IMR-90 (cell line): ENCODE measurements at regions not wholly inside any gene's neighbourhood (a gene's known extent, or its start where the extent isn't known, plus 50 kb on each side); places are given as distances from the start of the nearest gene placed in this dataset.

Experiments
- ATAC-seq: fragments of 200-7000 bp; cut with Tn5 transposase; 2 replicates; pipeline ENCODE4 v1.9.1; 2020; ENCODE audit warnings: low read depth, mild to moderate bottlenecking, moderate library complexity
- BruUV-seq: library from RNA; stranded (reverse); fragments of 400-500 nt; replicated peaks from 2 replicates; lab custom pipeline; 2021; lab: Mats Ljungman, UMichigan
- CTCF ChIA-PET: fragments of 300-600 bp; formaldehyde crosslinking; extraction: SDS; loops from one replicate; lab custom pipeline; 2021; ENCODE audit warnings: antibody characterized with exemption; lab: Yijun Ruan, JAX
- POLR2A ChIA-PET: fragments of 300-600 bp; sonication (Branson Sonifier 250); formaldehyde crosslinking; loops from one replicate; lab custom pipeline; 2022; ENCODE audit warnings: antibody characterized with exemption; ENCODE audit not compliant: unreplicated experiment; lab: Charles Lee
- DNase-seq: peaks from one replicate; pipeline ENCODE4 v3.0.0; 2013
- H2AFZ ChIP-seq: replicated peaks from 2 replicates; pipeline ENCODE3; 2013; ENCODE audit warnings: low read length, mild to moderate bottlenecking; ENCODE audit not compliant: poor library complexity
- H2AK5ac ChIP-seq: 2 replicates; pipeline ENCODE4 v1.6.1; 2013; ENCODE audit warnings: low read depth, low read length, inconsistent platforms
- H2AK9ac ChIP-seq: replicated peaks from 2 replicates; pipeline ENCODE3; 2013; ENCODE audit warnings: mild to moderate bottlenecking, low read depth, low read length, moderate library complexity; ENCODE audit not compliant: poor library complexity
- H2BK120ac ChIP-seq: 2 replicates; pipeline ENCODE4 v1.6.1; 2013; ENCODE audit warnings: low read depth, low read length, inconsistent platforms
- H2BK15ac ChIP-seq: 3 replicates; pipeline ENCODE4 v1.6.1; 2013; ENCODE audit warnings: low read depth, low read length, inconsistent platforms
- H2BK20ac ChIP-seq: 2 replicates; pipeline ENCODE4 v1.6.1; 2013; ENCODE audit warnings: low read depth, mild to moderate bottlenecking, inconsistent platforms, low read length, moderate library complexity
- H2BK5ac ChIP-seq: 2 replicates; pipeline ENCODE4 v1.6.1; 2013; ENCODE audit warnings: mild to moderate bottlenecking, low read depth, low read length, inconsistent platforms; ENCODE audit not compliant: poor library complexity, severe bottlenecking
- H3K14ac ChIP-seq: replicated peaks from 2 replicates; pipeline ENCODE4 v1.6.1; 2013; ENCODE audit warnings: low read depth, low read length, inconsistent platforms
- H3K18ac ChIP-seq: 2 replicates; pipeline ENCODE4 v1.6.1; 2013; ENCODE audit warnings: low read depth, low read length, control low read depth
- H3K23ac ChIP-seq: 2 replicates; pipeline ENCODE4 v1.6.1; 2013; ENCODE audit warnings: low read depth, low read length, inconsistent platforms
- H3K27ac ChIP-seq: 2 replicates; pipeline ENCODE4 v1.5.1; 2013; ENCODE audit warnings: mild to moderate bottlenecking, control low read depth, low read length; ENCODE audit not compliant: insufficient read depth
- H3K27me3 ChIP-seq: 2 replicates; pipeline ENCODE4 v1.6.1; 2013; ENCODE audit warnings: low read length; ENCODE audit not compliant: control insufficient read depth, insufficient read depth
- H3K36me3 ChIP-seq: 2 replicates; pipeline ENCODE4 v1.6.1; 2013; ENCODE audit warnings: low read length, mixed read lengths; ENCODE audit not compliant: control insufficient read depth, insufficient read depth
- H3K4ac ChIP-seq: 2 replicates; pipeline ENCODE4 v1.6.1; 2013; ENCODE audit warnings: low read depth, low read length, inconsistent platforms
- H3K4me1 ChIP-seq: 2 replicates; pipeline ENCODE4 v1.6.1; 2013; ENCODE audit warnings: low read length, mixed read lengths; ENCODE audit not compliant: control insufficient read depth, insufficient read depth
- H3K4me2 ChIP-seq: 2 replicates; pipeline ENCODE4 v1.6.1; 2013; ENCODE audit warnings: low read depth, mild to moderate bottlenecking, control low read depth, low read length, moderate library complexity
- H3K4me3 ChIP-seq: 2 replicates; pipeline ENCODE4 v1.5.1; 2013; ENCODE audit warnings: low read depth, mild to moderate bottlenecking, control low read depth, low read length, moderate library complexity; ENCODE audit not compliant: insufficient read depth
- H3K56ac ChIP-seq: 2 replicates; pipeline ENCODE4 v1.6.1; 2013; ENCODE audit warnings: low read length, inconsistent platforms; ENCODE audit not compliant: insufficient read depth; ENCODE audit errors: extremely low read depth
- H3K79me1 ChIP-seq, 2 experiments: 2 replicates each; pipeline ENCODE4 v1.6.1; 2013; ENCODE audit warnings: low read length in 2 of 2, inconsistent platforms in 1 of 2, low read depth in 1 of 2
- H3K9ac ChIP-seq: 2 replicates; pipeline ENCODE4 v1.6.1; 2013; ENCODE audit warnings: low read depth, low read length, control low read depth
- H3K9me1 ChIP-seq: 2 replicates; pipeline ENCODE4 v1.6.1; 2013; ENCODE audit warnings: low read length, inconsistent platforms; ENCODE audit not compliant: insufficient read depth
- H3K9me3 ChIP-seq: 2 replicates; pipeline ENCODE4 v1.6.1; 2013; ENCODE audit warnings: low read length; ENCODE audit not compliant: control insufficient read depth, insufficient read depth
- H4K20me1 ChIP-seq: 2 replicates; pipeline ENCODE4 v1.6.1; 2013; ENCODE audit warnings: low read length, inconsistent platforms; ENCODE audit not compliant: insufficient read depth
- H4K5ac ChIP-seq: 2 replicates; pipeline ENCODE4 v1.6.1; 2013; ENCODE audit warnings: mild to moderate bottlenecking, low read depth, low read length, control low read depth
- H4K8ac ChIP-seq, 2 experiments: 2 replicates each; pipeline ENCODE4 v1.6.1; 2013; ENCODE audit warnings: low read depth in 2 of 2, low read length in 2 of 2, control low read depth in 1 of 2, inconsistent platforms in 1 of 2
- H4K91ac ChIP-seq: 2 replicates; pipeline ENCODE4 v1.6.1; 2013; ENCODE audit warnings: low read depth, low read length, inconsistent platforms; ENCODE audit not compliant: insufficient read depth
- BHLHE40 ChIP-seq: fragments of 150-350 bp; IDR thresholded peaks from 2 replicates; pipeline ENCODE4 v1.6.1; 2016; ENCODE audit warnings: mild to moderate bottlenecking, low read depth, low read length
- CEBPB ChIP-seq: IDR thresholded peaks from 2 replicates; pipeline ENCODE4 v1.6.1; 2012; ENCODE audit warnings: low read depth, low read length, improper control_type of control experiment
- CTCF ChIP-seq: conservative IDR thresholded peaks from 2 replicates; pipeline ENCODE4 v1.5.1; 2012; ENCODE audit warnings: mild to moderate bottlenecking, low read depth, low read length, improper control_type of control experiment
- FOS ChIP-seq: fragments of 150-350 bp; IDR thresholded peaks from 2 replicates; pipeline ENCODE4 v1.6.1; 2016; ENCODE audit warnings: low read depth, low read length
- MAFK ChIP-seq: IDR thresholded peaks from 2 replicates; pipeline ENCODE4 v1.6.1; 2012; ENCODE audit warnings: low read depth, low read length, improper control_type of control experiment
- MXI1 ChIP-seq: IDR thresholded peaks from 2 replicates; pipeline ENCODE4 v1.6.1; 2012; ENCODE audit warnings: low read depth, mild to moderate bottlenecking, low read length, moderate library complexity, borderline replicate concordance
- NFE2L2 ChIP-seq: fragments of 150-350 bp; IDR thresholded peaks from 2 replicates; pipeline ENCODE4 v1.6.1; 2016; ENCODE audit warnings: low read depth, mild to moderate bottlenecking, low read length
- POLR2A ChIP-seq: IDR thresholded peaks from 2 replicates; pipeline ENCODE4 v1.6.1; 2012; ENCODE audit warnings: mild to moderate bottlenecking, low read depth, low read length
- RAD21 ChIP-seq: IDR thresholded peaks from 2 replicates; pipeline ENCODE4 v1.6.1; 2012; ENCODE audit warnings: low read length, improper control_type of control experiment
- RCOR1 ChIP-seq: IDR thresholded peaks from 2 replicates; pipeline ENCODE4 v1.6.1; 2012; ENCODE audit warnings: mild to moderate bottlenecking, low read length, improper control_type of control experiment; ENCODE audit not compliant: insufficient replicate concordance
- USF2 ChIP-seq: fragments of 150-350 bp; IDR thresholded peaks from 2 replicates; pipeline ENCODE4 v1.6.1; 2017; ENCODE audit warnings: mild to moderate bottlenecking, antibody characterized with exemption, low read length, low read depth
- dilution Hi-C: fragments of 300-500 bp; cut with HindIII; formaldehyde crosslinking; loops from one replicate; pipeline ENCODE4 v1.14.3; 2018; ENCODE audit warnings: low sequenced_read_pairs; ENCODE audit not compliant: unreplicated experiment
- in situ Hi-C: fragments of 300-500 bp; cut with MboI; formaldehyde crosslinking; loops from 3 replicates; pipeline ENCODE4 v1.14.3; 2019; ENCODE audit warnings: low sequenced_read_pairs, inconsistent platforms, mixed read lengths
- intact Hi-C: fragments of 100-400 bp; cut with micrococcal nuclease; formaldehyde crosslinking; loops from 2 replicates; pipeline ENCODE4 v1.10.0; 2022

GRCh38 chr2:146979746-146980145 is 865.1 kb upstream of the ACVR2A start:
- no peak overlapping the region for H2AFZ ChIP-seq
- H3K9ac ChIP-seq, result no peak overlapping the region
- H3K4ac ChIP-seq, result no peak overlapping the region
- H3K23ac ChIP-seq, result no peak overlapping the region
- H4K20me1 ChIP-seq, result no peaks in the 10 kb centered on the region
- no peak overlapping the region for H3K18ac ChIP-seq
- TF ChIP-seq CEBPB (no peak), FOS (no peak), POLR2A (no peak), MAFK (no peak), MXI1 (no peak), RCOR1 (no peak), NFE2L2 (no peak), USF2 (no peak), RAD21 (no peak), BHLHE40 (no peak), CTCF (no peak)
- no peak overlapping the region for H3K4me2 ChIP-seq
- no peak overlapping the region for H4K91ac ChIP-seq
- no peak overlapping the region for H3K56ac ChIP-seq
- no peak overlapping the region for H2BK20ac ChIP-seq
- BruUV-seq, result no TSS peak
- ChIA-PET POLR2A (no interaction called here), CTCF (interaction anchor here (0.7 kb wide), 1 partner anchor 13 kb away, joined by 3 read pairs; no protein-coding TSS in a partner anchor)
- DNase-seq, result no peak
- dilution Hi-C loops, result no loop called here
- H2BK120ac ChIP-seq, result no peak overlapping the region
- H2AK5ac ChIP-seq, result no peak overlapping the region
- H3K14ac ChIP-seq, result no peak overlapping the region
- intact Hi-C loops, result no loop called here
- H2BK5ac ChIP-seq, result no peak overlapping the region
- no peak overlapping the region for H3K27ac ChIP-seq
- H3K9me3 ChIP-seq, result no peaks in the 10 kb centered on the region
- no peak overlapping the region for H4K5ac ChIP-seq
- H4K8ac ChIP-seq, result no peak overlapping the region
- H3K27me3 ChIP-seq, result no peaks in the 10 kb centered on the region; the same call in 1 of the 2 replicates
- no peaks in the 10 kb centered on the region for H3K9me1 ChIP-seq
- H2BK15ac ChIP-seq, result no peak overlapping the region
- no peak for ATAC-seq
- no peak overlapping the region for H3K4me3 ChIP-seq
- in situ Hi-C loops, result no loop called here
- no peak overlapping the region for H2AK9ac ChIP-seq
- H3K79me1 ChIP-seq, result no peaks in the 10 kb centered on the region
- H3K4me1 ChIP-seq, result peaks cover 2% of the 10 kb centered on the region; the same call in 1 of the 2 replicates
- no peaks in the 10 kb centered on the region for H3K36me3 ChIP-seq
